Parathyroid adenoma (tissue), 2 donors: ENCODE measurements at regions not wholly inside any gene's neighbourhood (a gene's known extent, or its start where the extent isn't known, plus 50 kb on each side); places are given as distances from the start of the nearest gene placed in this dataset.

ENCODE experiments used
- H2AFZ ChIP-seq: fragments of 300-600 bp; sonication (generic); one replicate; pipeline ENCODE4 v1.7.0; 2017; ENCODE audit warnings: antibody characterized with exemption, mild to moderate bottlenecking
- H3K27ac ChIP-seq: fragments of 300-600 bp; sonication (generic); one replicate; pipeline ENCODE4 v1.7.0; 2017
- H3K27me3 ChIP-seq: fragments of 300-600 bp; sonication (generic); one replicate; pipeline ENCODE4 v1.7.0; 2017; ENCODE audit warnings: low read length; ENCODE audit not compliant: control insufficient read depth, insufficient read depth
- H3K36me3 ChIP-seq: fragments of 300-600 bp; sonication (generic); one replicate; pipeline ENCODE4 v1.7.0; 2017; ENCODE audit warnings: low read length; ENCODE audit not compliant: control insufficient read depth, insufficient read depth
- H3K4me1 ChIP-seq: fragments of 300-600 bp; sonication (generic); one replicate; pipeline ENCODE4 v1.7.0; 2017; ENCODE audit warnings: control low read depth
- H3K4me2 ChIP-seq: fragments of 300-600 bp; sonication (generic); one replicate; pipeline ENCODE4 v1.7.0; 2017; ENCODE audit warnings: low read length
- H3K4me3 ChIP-seq: fragments of 300-600 bp; sonication (generic); one replicate; pipeline ENCODE4 v1.7.0; 2017; ENCODE audit warnings: low read depth, low read length
- H3K79me2 ChIP-seq: fragments of 300-600 bp; sonication (generic); one replicate; pipeline ENCODE4 v1.7.0; 2017; ENCODE audit warnings: control low read depth
- H3K9ac ChIP-seq: fragments of 300-600 bp; sonication (generic); one replicate; pipeline ENCODE4 v1.7.0; 2017; ENCODE audit warnings: mild to moderate bottlenecking
- H3K9me3 ChIP-seq: fragments of 300-600 bp; sonication (generic); one replicate; pipeline ENCODE4 v1.7.0; 2017; ENCODE audit warnings: low read length; ENCODE audit not compliant: control insufficient read depth
- TF ChIP-seq, protein P1 (sequence below): fragments of 300-600 bp; sonication (generic); IDR thresholded peaks from one replicate; pipeline ENCODE4 v1.7.0; 2017; ENCODE audit warnings: antibody characterized with exemption, mild to moderate bottlenecking
- donor health status: primary hyperparathyroidism.

DNA sequence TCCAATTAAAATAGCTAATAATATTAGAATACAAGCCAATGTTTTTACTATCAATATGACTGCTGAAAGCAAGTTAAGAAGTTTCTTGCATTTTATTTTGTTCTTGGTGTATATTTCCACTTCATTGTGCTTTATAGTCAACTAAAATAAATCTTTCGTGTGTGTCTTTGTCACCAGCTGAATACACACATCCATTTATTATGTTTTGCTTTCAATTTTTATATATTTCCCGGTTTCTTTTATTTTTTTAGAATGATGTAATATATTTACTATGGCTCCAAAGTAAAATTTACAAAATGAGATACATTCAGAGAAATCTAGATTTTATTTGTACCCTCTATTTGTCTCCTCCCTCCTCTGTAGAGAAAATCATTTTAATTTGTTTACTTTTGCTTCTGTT, 495.9 kb upstream of the PAPPA start:
- H3K79me2 ChIP-seq, result no peaks in the 10 kb centered on the region
- H2AFZ ChIP-seq, result no peak overlapping the region
- no peaks in the 10 kb centered on the region for H3K27me3 ChIP-seq
- H3K27ac ChIP-seq, result no peak overlapping the region
- TF ChIP-seq, protein P1, sequence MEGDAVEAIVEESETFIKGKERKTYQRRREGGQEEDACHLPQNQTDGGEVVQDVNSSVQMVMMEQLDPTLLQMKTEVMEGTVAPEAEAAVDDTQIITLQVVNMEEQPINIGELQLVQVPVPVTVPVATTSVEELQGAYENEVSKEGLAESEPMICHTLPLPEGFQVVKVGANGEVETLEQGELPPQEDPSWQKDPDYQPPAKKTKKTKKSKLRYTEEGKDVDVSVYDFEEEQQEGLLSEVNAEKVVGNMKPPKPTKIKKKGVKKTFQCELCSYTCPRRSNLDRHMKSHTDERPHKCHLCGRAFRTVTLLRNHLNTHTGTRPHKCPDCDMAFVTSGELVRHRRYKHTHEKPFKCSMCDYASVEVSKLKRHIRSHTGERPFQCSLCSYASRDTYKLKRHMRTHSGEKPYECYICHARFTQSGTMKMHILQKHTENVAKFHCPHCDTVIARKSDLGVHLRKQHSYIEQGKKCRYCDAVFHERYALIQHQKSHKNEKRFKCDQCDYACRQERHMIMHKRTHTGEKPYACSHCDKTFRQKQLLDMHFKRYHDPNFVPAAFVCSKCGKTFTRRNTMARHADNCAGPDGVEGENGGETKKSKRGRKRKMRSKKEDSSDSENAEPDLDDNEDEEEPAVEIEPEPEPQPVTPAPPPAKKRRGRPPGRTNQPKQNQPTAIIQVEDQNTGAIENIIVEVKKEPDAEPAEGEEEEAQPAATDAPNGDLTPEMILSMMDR, result no peak
- H3K9me3 ChIP-seq, result no peaks in the 10 kb centered on the region
- no peak overlapping the region for H3K4me2 ChIP-seq
- H3K9ac ChIP-seq, result no peak overlapping the region
- no peaks in the 10 kb centered on the region for H3K4me1 ChIP-seq
- no peak overlapping the region for H3K4me3 ChIP-seq
- H3K36me3 ChIP-seq, result no peaks in the 10 kb centered on the region

DNA sequence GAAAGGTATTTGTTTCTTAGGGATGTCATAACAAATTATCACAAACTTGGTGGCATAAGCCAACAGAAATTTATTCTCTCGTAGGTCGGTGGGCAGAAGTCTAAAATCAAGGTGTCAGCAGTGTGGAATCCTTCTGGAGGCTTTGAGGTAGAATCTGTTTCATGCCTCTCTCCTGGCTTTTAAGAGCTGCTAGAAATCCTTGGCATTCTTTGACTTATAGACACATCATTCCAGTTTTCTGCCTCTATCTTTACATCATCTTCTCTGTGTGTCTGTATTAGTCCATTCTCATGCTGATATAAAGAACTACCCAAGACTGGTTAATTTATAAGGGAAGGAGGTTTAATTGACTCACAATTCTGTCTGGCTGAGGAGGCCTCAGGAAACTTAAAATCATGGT, 488.1 kb upstream of the PAPPA start:
- no peak overlapping the region for H3K9ac ChIP-seq
- no peak overlapping the region for H3K4me2 ChIP-seq
- H3K79me2 ChIP-seq, result no peaks in the 10 kb centered on the region
- no peaks in the 10 kb centered on the region for H3K4me1 ChIP-seq
- TF ChIP-seq, protein P1, result no peak
- no peaks in the 10 kb centered on the region for H3K9me3 ChIP-seq
- no peak overlapping the region for H3K27ac ChIP-seq
- no peak overlapping the region for H3K4me3 ChIP-seq
- no peaks in the 10 kb centered on the region for H3K36me3 ChIP-seq
- no peak overlapping the region for H2AFZ ChIP-seq
- H3K27me3 ChIP-seq, result no peaks in the 10 kb centered on the region

DNA sequence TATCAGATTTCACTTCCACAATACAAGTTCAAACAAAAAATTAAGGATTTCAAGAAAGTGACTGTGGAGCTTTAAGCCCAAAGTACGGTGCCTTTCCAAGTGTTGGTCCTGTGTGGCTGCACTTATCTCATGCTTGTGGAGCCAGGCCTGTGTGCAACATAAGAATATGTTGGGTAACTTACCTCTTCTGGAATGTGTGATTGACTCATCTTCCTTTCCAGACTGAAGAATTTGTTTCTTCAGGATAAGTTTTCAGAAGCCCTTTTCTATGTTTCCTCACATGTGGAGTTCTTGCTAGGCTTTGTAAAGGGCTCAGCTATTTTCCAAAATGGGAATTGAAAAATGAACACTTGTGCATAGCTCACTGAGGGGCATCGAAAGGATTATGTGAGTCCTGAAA, 485.1 kb upstream of the PAPPA start:
- H3K79me2 ChIP-seq, result no peaks in the 10 kb centered on the region
- no peak overlapping the region for H3K4me3 ChIP-seq
- H3K4me2 ChIP-seq, result no peak overlapping the region
- no peak overlapping the region for H3K27ac ChIP-seq
- H2AFZ ChIP-seq, result no peak overlapping the region
- H3K4me1 ChIP-seq, result no peaks in the 10 kb centered on the region
- TF ChIP-seq, protein P1, result no peak
- H3K36me3 ChIP-seq, result no peaks in the 10 kb centered on the region
- no peaks in the 10 kb centered on the region for H3K9me3 ChIP-seq
- no peaks in the 10 kb centered on the region for H3K27me3 ChIP-seq
- no peak overlapping the region for H3K9ac ChIP-seq

DNA sequence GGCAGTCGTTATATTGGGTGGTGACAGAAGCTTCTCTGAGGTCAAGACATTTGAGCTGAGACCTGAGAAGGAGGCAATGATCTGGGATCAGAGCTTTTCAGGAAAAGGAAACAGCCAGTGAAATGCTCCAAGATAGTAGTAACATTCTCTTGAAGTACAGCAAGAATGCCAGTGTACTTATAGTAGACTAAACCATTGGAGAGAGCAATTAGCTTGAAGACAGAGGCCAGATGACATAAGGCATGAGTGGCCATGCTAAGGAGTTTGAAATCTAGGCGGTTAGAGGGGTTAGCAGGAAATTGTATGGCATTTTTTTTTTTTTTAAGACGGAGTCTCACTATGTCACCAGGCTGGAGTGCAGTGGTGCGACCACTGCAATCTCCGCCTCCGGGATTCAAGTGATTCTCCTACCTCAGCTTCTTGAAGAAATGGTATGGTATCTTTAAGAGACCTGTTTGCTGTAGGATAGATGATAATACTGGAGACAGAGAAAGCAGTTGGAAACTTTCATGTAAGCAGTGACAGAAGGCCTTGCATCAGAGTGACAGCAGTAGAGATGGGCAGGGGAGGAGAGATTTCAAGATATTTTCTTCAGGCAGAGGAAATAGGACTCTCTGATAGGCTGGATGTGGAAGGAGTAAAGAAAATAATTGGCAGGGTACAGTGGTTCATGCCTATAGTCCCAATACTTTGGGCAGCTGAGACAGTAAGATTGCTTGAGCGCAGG, 482.2 kb upstream of the PAPPA start:
- no peaks in the 10 kb centered on the region for H3K36me3 ChIP-seq
- no peak overlapping the region for H3K4me2 ChIP-seq
- H3K27me3 ChIP-seq, result no peaks in the 10 kb centered on the region
- H3K27ac ChIP-seq, result no peak overlapping the region
- no peak overlapping the region for H2AFZ ChIP-seq
- no peaks in the 10 kb centered on the region for H3K9me3 ChIP-seq
- H3K9ac ChIP-seq, result no peak overlapping the region
- H3K4me3 ChIP-seq, result no peak overlapping the region
- no peaks in the 10 kb centered on the region for H3K4me1 ChIP-seq
- no peaks in the 10 kb centered on the region for H3K79me2 ChIP-seq
- TF ChIP-seq, protein P1, result no peak

DNA sequence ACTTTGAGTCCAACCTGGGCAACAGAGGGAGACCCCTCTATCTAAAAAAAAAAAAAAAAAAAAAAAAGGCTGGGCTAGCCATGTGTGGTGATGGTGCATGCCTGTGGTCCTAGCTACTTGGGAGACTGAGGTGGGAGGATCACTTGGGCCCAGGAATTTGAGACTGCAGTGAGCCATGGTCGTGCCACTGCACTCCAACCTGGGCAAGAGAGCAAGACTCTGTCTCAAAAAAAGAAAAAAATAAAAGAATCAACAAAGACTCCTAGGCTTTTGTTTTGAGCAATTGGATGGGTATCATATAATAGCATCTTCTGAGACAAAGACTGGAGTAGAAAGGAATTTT, 481.7 kb upstream of the PAPPA start:
- H2AFZ ChIP-seq, result no peak overlapping the region
- no peak overlapping the region for H3K4me2 ChIP-seq
- TF ChIP-seq, protein P1, result no peak
- no peak overlapping the region for H3K9ac ChIP-seq
- H3K4me1 ChIP-seq, result no peaks in the 10 kb centered on the region
- H3K4me3 ChIP-seq, result no peak overlapping the region
- H3K36me3 ChIP-seq, result no peaks in the 10 kb centered on the region
- no peak overlapping the region for H3K27ac ChIP-seq
- no peaks in the 10 kb centered on the region for H3K27me3 ChIP-seq
- no peaks in the 10 kb centered on the region for H3K79me2 ChIP-seq
- H3K9me3 ChIP-seq, result no peaks in the 10 kb centered on the region
